ENCODE measurements at regions not wholly inside any gene's neighbourhood (a gene's known extent, or its start where the extent isn't known, plus 50 kb on each side); places are given as distances from the start of the nearest gene placed in this dataset.

GRCh38 chr9:25990376-25990775 lies 312.1 kb upstream of the TUSC1 start:
- no peak for TF ChIP-seq CTCF (IDR thresholded peaks at IDR 0.05; ENCODE audit: insufficient read depth, low read depth, low read length, missing control alignments)
- H3K4me3 ChIP-seq (ENCODE audit: low read depth, low read length): no peak overlapping the region
- no peak for DNase-seq (ENCODE audit: low read depth)

DNA sequence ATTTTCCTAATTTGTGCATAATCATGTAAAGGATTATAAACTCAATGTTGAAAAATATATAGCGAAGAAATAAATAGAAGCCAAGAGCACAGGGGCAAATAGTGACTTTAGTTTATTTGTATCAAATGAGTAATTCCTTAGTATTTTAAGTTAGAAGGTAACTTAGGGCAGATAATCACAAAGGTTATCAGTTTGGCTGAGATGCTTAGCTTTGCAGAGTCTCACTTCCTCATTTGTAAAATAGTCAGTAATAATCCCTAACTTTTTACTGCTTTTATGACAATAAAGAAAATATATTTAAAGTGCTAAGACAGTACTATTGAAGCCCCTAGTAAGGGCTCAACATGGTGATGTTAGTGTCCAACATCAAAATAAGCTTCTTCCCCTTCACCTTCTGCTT lies 297.4 kb upstream of the TUSC1 start:
- no peak for TF ChIP-seq CTCF (IDR thresholded peaks at IDR 0.05; ENCODE audit: insufficient read depth, low read depth, low read length, missing control alignments)
- no peak overlapping the region for H3K4me3 ChIP-seq (ENCODE audit: low read depth, low read length)
- no peak for DNase-seq (ENCODE audit: low read depth)

- DNase-seq (ENCODE audit: low read depth): peak; percentile 59
- H3K4me3 ChIP-seq (ENCODE audit: low read depth, low read length): no peak overlapping the region
- TF ChIP-seq CTCF (IDR thresholded peaks at IDR 0.05; ENCODE audit: insufficient read depth, low read depth, low read length, missing control alignments): peak; percentile 54
These were observed 286.0 kb upstream of the TUSC1 start for GRCh38 chr9:25964239-25964638.

GRCh38 chr9:25960178-25960577 lies 281.9 kb upstream of the TUSC1 start:
- no peak overlapping the region for H3K4me3 ChIP-seq (ENCODE audit: low read depth, low read length)
- TF ChIP-seq CTCF (IDR thresholded peaks at IDR 0.05; ENCODE audit: insufficient read depth, low read depth, low read length, missing control alignments): no peak
- no peak for DNase-seq (ENCODE audit: low read depth)

DNA sequence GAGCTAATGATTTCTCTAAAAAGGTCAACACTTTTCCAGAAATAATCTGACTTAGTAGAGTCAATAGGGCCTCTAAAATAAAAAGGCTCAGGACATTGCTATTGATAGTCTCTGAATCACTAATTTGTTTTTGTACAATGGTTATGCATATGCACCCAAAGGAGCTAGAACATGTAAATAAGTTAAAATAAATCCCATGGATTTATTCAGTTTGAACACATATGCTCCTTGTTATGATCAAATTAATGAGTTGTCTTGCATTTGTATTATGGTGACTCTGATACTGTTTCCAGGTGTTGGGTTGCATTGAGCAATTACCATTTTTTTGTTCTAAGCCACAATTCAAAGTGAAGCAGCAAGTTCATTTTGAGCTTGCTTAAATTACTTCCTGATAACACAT lies 276.0 kb upstream of the TUSC1 start:
- TF ChIP-seq CTCF (IDR thresholded peaks at IDR 0.05; ENCODE audit: insufficient read depth, low read depth, low read length, missing control alignments): no peak
- DNase-seq (ENCODE audit: low read depth): no peak
- H3K4me3 ChIP-seq (ENCODE audit: low read depth, low read length): no peak overlapping the region

DNA sequence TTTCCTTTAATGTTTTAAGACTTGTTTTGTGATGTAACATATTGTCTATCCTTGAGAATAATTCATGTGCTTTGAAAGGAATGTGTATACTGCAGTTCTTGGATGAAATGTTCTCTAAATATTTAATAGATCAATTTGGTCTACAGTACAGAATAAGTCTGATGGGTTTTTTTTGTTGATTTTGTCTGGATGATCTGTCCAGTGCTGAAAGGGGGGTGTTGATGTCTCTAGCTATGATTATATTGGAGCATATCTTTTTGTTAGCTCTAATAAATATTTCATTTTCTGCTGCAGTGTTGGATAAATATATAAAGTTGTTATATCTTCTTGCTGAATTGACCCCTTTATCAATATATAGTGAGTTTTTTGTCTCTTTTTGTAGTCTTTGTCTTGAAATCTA lies 269.9 kb upstream of the TUSC1 start:
- no peak for TF ChIP-seq CTCF (IDR thresholded peaks at IDR 0.05; ENCODE audit: insufficient read depth, low read depth, low read length, missing control alignments)
- H3K4me3 ChIP-seq (ENCODE audit: low read depth, low read length): no peak overlapping the region
- DNase-seq (ENCODE audit: low read depth): no peak

GRCh38 chr9:25939126-25939525 lies 260.9 kb upstream of the TUSC1 start:
- no peak for TF ChIP-seq CTCF (IDR thresholded peaks at IDR 0.05; ENCODE audit: insufficient read depth, low read depth, low read length, missing control alignments)
- DNase-seq (ENCODE audit: low read depth): no peak
- H3K4me3 ChIP-seq (ENCODE audit: low read depth, low read length): no peak overlapping the region

Measured in GM12865 (cell line).